SW 1271 (cell line): ENCODE measurements at regions not wholly inside any gene's neighbourhood (a gene's known extent, or its start where the extent isn't known, plus 50 kb on each side); places are given as distances from the start of the nearest gene placed in this dataset.

Source experiments
- DNase-seq, 2 experiments: peaks; one replicate each; lab custom pipeline; 2025; lab: John Stamatoyannopoulos, UW

GRCh38 chr4:13316354-13316753 is 167.8 kb downstream of the RAB28 start:
- DNase-seq = no peak

- no peak for DNase-seq
Observed at GRCh38 chr4:13313856-13314255, 170.3 kb downstream of the RAB28 start.

- DNase-seq = no peak
Observed at GRCh38 chr4:13312264-13312663, 171.9 kb downstream of the RAB28 start.

GRCh38 chr4:13309751-13310150 is 174.4 kb downstream of the RAB28 start:
- no peak for DNase-seq

GRCh38 chr4:13306356-13306755 is 177.8 kb downstream of the RAB28 start:
- DNase-seq = no peak

- DNase-seq = no peak
Observed at GRCh38 chr4:13302876-13303275, 181.3 kb downstream of the RAB28 start.

- DNase-seq = no peak
Observed at GRCh38 chr4:13299343-13299742, 184.8 kb downstream of the RAB28 start.

GRCh38 chr4:13298655-13299054 is 185.5 kb downstream of the RAB28 start:
- no peak for DNase-seq

- DNase-seq = no peak
Observed at GRCh38 chr4:13296986-13297385, 187.2 kb downstream of the RAB28 start.

GRCh38 chr4:13294961-13295605 is 189.1 kb downstream of the RAB28 start:
- DNase-seq = no peak

GRCh38 chr4:13292372-13292771 is 191.8 kb downstream of the RAB28 start:
- no peak for DNase-seq

- DNase-seq = no peak
Observed at GRCh38 chr4:13289391-13289790, 194.7 kb downstream of the RAB28 start.

GRCh38 chr4:13285336-13285735 is 198.8 kb downstream of the RAB28 start:
- DNase-seq = no peak

GRCh38 chr4:13284932-13285331 is 199.2 kb downstream of the RAB28 start:
- no peak for DNase-seq

- DNase-seq = no peak
Observed at GRCh38 chr4:13276357-13276756, 207.8 kb downstream of the RAB28 start.

GRCh38 chr4:13268703-13269102 is 215.4 kb downstream of the RAB28 start:
- no peak for DNase-seq

GRCh38 chr4:13268165-13268564 is 216.0 kb downstream of the RAB28 start:
- no peak for DNase-seq

- no peak for DNase-seq
Observed at GRCh38 chr4:13267091-13267490, 217.0 kb downstream of the RAB28 start.

GRCh38 chr4:13266687-13267086 is 217.5 kb downstream of the RAB28 start:
- DNase-seq = no peak

GRCh38 chr4:13263967-13264525 is 220.1 kb downstream of the RAB28 start:
- DNase-seq = no peak

GRCh38 chr4:13262816-13263215 is 221.3 kb downstream of the RAB28 start:
- DNase-seq = no peak

- no peak for DNase-seq
Observed at GRCh38 chr4:13261486-13262257, 222.5 kb downstream of the RAB28 start.

- no peak for DNase-seq
Observed at GRCh38 chr4:13260513-13260912, 223.6 kb downstream of the RAB28 start.
